ENCODE measurements at regions not wholly inside any gene's neighbourhood (a gene's known extent, or its start where the extent isn't known, plus 50 kb on each side); places are given as distances from the start of the nearest gene placed in this dataset.

DNA sequence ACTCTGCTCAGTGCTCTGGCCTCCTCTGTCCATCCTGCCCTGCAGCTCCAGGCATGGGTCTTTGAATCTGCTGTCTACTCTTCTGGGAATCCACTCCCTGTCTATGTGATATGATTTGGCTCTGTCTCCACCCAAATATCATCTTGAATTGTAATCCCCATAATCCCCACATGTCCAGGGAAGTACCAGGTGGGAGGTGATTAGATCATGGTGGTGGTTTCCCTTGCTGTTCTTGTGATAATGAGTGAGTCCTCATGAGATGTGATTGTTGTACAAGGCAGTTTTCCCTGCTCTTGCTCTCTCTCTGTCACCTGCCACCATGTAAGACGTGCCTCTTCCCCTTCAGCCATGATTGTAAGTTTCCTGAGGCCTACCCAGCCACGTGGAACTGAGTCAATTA is 881.8 kb upstream of the ID2 start:
- no peak for DNase-seq

DNA sequence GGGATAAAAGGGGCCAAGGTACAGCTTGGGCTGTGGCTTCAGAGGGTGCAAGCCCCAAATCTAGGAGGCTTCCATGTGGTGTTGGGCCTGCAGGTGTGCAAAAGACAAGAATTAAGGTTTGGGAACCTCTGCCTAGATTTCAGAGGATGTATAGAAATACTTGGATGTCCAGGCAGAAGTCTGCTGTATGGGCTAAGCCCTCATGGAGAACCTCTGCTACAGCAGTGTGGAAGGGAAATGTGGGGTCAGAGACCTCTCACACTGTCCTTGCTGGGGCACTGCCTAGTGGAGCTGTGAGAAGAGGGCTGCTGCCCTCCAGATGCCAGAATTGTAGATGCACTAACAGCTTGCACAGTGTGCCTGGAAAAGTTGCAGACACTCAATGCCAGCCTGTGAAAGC is 880.6 kb upstream of the ID2 start:
- no peak for DNase-seq

DNA sequence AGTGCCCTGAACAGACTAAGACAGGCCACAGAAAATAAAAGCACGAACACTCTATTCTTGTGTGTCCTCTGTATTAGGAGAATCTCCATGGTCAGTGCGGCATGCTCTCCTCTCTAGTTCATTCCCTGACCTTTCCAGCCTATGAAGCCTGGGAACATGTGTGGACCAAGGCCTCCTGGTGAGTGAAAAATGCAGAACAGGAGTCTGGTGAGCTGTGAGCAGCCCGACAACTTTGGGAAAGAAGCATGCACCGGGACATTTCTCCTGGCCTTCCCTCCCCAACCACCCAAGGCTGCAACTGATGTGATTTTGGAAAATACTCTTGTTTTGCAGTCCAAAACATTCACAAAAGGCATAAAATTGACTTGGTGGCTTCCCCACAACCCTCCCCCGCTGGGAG is 878.3 kb upstream of the ID2 start:
- no peak for DNase-seq

DNA sequence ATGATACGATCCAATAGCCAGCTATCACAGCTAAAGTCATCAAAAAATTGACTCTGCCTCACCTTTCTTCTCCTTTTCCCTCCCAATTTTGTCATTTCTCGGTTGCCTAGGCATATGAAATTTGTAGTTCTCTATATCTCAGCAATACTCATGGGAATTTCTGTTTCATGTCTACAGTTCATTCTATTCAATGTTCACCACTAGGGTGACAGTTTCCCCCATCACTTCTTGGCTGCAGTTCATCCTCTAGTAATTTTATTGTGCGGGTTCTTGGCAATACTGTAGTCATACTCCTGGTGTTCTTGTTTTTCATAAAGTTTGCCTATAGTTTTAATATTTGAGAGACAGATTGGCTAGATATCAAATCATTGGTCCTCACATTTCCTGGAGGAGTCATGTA is 872.2 kb upstream of the ID2 start:
- DNase-seq, result no peak

DNA sequence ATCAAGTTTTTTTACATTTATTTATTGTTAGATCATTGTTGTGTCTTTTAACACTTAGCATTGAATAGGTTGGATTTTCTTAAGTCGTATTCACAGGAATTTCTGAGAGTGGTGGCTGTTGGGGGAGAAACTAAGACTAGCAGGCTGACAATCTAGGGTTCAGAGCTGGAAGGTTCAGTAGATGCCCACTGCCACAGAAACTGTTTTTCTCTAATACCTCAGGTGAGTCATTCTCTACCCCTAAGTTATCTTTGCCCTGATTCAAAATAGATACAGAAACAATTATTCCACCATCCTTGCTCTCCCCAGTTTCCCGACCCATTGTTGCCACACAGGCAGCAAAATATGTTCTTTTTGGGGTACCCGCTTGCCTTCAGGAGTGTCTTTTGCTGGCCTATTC is 870.8 kb upstream of the ID2 start:
- DNase-seq, result no peak

DNA sequence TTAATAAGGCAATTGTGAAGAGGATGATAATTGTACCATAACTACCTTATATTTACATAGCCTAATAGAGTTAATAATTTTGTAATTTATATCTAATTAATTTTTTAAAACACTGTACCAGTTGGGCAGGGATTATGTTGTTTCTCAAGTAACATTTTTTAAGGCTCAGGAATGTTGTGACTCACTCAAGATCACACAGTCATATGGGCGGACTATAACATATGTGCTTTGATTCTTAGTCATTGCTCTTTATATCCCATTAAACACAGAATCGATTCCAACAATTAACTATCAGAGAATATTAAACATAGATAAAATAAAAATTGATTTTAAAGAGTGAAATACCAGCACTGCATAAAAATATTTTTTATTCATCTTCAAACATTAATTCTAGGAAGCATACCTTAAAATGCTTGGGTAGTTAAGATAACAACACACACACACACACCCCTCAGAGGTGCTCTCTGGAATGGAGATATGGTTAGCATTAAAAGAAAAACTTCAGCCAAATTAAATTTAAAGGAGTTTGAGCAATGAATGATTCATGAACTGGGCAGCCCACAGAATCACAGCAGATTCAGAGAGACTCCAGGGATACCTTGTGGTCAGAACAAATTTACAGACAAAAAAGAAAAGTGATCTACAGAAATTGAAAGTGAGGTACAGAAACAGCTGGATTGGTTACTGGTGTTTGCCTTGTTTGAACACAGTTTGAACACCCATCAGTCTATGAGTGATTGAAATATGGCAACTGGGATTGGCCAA is 869.4 kb upstream of the ID2 start:
- DNase-seq, result no peak

DNA sequence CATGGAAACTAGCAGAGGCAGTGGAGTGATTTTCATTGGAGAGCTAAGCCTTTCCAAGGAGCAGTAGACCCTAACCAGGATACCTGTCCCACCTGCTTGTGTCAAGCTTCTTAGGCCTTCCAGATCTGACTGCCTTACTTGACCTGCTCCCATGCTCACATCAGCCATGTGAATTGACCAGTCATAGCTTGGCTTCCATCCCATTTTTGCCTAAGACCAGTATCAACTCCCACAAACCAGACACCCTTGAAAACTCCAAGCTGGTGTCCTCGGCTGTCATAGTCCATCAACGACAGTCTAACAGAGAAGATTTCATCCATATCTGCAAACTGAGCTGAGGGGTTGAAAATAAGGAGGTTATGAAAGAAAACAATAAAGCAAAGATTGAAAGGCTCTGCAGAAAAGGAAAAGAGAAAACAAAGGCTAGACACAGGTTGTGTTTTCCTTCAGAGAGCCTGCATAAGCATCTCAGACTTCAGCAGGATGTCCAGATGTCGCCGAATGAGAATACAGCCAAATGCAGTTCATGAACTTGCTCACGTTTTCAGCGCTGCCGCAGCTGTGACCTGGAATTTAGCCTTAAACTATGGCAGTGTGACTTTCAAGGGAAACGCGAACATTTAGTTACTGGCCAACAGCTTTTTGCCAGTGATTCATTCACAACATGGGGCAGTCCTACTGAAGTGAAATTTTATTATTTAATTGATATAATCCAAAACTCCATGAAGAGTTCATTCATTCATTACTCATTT is 868.1 kb upstream of the ID2 start:
- no peak for DNase-seq

DNA sequence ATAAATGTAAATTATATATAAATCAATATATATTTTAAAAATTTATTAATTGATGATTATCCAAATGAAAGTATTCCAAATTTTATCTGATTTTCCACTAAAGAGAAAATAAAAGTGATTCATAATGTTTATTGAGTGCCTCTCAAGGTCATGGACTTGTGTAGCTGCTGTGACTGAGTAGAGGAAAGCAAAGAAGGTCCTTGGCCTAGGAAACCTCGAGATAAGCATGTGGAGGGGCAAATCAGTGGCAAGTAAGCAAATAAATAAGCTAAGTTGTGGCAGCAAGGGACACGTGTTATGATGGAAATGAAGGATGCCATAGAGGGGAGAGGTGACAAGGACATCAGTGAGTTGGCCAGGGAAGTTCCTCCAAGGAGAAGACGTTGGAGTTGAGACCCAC is 866.1 kb upstream of the ID2 start:
- no peak for DNase-seq

DNA sequence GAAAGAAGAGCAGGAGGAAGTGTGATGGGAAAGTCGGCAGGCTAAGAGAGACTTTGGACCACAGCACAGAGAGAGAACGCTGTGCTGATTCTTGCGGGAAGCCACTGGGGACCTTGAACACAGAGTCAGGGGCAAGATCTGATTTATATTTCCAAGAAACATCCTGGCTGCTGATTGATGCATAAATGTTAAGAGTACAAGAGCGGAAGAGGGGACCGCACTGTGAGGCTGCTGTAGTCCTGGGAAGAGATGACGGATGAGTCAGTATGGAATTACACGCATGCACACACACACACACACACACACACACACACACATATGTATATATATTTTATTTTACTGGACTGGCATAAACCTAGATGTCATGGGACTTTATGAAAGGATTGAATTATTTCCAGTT is 865.6 kb upstream of the ID2 start:
- no peak for DNase-seq

DNA sequence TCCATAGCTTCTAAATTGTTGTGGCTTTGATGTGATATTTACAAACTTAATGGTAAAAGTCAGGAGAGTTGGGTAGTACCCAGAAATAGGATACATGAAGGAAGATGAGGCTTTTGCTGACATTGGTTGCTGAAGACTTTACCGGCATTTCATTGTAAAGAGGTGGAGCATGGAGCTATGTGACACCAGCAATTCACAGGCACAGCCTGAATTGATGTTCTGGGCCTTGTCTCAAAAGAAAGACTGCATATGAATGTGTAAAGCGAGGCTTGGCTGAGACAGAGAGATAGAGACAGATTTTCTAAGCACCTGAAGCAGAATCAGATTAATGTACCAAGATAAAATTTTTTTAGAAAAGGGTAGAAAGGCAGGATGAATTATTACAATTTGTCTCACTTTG is 864.9 kb upstream of the ID2 start:
- DNase-seq, result no peak

DNA sequence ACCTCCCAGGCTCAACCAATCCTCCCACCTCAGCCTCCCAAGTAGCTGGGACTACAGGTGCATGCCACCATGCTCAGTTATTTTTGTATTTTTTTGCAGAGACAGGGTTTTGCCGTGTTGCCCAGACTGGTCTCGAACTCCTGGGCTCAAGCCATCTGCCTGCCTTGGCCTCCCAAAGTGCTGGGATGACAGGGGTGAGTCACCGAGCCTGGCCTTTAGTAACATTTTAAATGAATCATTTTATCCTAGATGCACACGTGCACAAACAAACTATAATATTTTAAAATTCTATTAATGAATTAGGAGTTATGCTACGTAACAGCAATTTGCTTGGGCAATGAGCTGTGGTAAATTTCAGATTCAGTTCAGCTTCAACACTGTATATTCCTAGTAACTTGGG is 862.5 kb upstream of the ID2 start:
- no peak for DNase-seq

DNA sequence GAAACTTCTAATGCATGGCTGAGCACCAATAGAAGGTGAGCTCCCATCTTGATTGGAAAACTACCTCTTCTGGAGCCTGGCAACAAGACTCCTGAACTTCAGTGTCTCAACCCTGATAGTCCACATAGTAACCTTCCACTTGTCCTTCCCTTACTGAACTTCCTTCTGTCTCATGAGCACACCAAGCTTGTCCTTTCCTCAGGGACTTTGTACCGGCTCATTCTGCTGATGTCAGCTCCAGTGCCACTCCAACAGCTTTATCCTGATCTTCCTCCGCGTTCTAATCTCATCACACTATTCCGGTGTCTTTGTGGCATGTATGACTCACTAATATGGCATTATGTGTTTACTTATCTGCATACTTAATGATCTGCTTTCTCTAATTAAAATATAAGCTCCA is 862.0 kb upstream of the ID2 start:
- DNase-seq, result no peak

DNA sequence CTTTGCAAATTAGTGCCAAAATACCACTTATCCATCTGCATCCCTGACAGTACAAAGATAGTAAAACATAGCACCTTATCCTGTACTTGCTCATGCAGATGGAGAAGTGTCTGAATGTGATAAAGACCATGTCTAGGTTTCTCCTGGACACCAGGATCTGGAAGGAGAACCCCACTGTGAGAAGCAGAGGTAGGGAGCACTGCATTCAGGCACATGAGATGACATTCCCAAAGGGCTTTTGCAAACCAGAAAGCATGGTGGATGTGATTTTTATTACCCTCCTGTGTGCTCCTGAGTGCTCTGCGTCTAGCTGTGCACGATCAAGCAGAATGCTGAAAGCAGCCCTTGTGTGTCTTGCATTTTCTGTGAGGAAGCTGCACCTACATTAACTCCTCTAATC is 857.6 kb upstream of the ID2 start:
- DNase-seq, result no peak

DNA sequence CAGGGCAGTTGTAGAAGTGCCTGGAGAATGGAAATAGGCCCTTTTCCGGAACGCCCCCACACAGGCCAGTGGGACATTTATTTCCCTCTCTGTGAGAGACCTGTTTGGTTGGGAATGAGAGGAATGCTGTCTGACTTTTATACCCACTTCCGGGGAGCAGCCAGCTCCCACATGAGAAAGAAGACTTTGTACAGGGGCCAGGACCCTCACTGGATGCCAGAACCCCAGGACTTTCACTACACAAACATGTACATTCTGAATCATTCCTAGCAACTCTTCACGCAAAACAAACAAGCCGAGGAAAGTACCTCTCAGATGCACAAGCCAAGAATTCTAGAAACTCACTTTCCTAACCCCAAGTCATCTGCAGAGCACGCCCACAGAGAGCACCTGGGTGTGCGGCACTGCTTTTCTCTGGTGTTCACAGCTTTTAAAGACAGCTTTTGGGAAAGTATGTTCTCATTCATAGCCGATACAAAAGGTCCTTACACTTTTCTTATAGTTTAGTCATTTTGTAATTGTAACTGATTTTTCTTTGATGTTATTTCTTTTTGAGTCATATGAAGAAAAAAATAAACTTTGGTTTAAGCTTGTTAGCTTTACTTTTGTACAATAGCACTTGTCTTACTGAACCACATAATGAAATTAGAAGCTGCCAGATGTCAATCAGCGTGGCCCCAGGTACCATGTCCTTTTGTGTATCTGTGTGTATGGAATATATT is 856.1 kb upstream of the ID2 start:
- DNase-seq, result no peak

DNA sequence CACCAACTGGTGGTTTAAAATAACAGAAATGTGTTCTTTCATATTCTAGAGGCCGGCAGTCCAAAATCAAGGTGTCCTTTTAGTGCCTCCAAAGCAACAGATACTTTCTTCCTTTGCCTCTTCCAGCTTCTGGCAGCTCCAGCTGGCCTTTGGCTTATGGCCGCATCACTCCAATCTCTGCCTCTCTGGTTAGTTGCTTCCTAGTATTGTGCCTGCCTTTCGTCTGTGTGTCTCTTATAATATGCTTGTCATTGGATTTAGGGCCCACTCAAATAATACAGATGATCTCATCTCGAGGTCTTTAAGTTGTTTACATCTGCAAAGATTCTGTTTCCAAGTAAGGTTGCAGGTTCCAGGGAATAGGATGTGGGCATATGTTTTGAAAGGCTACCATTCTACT is 855.2 kb upstream of the ID2 start:
- no peak for DNase-seq

DNA sequence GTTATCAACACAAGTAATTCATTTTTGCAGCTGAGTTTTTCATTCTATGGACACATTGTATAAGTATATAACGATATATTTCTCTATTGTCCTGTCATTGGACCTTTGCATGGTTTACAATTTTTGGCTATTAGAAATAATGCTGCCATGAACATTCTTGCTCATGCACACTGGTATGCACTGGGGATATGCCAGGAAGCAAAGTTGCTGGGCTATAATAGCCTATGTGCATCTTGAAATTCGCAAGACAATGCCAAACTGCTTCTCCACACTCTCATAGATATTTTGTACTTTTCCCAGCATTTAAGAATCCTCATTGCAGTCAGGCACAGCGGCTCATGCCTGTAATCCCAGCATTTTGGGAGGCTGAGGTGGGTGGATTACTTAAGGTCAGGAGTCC is 852.6 kb upstream of the ID2 start:
- no peak for DNase-seq

DNA sequence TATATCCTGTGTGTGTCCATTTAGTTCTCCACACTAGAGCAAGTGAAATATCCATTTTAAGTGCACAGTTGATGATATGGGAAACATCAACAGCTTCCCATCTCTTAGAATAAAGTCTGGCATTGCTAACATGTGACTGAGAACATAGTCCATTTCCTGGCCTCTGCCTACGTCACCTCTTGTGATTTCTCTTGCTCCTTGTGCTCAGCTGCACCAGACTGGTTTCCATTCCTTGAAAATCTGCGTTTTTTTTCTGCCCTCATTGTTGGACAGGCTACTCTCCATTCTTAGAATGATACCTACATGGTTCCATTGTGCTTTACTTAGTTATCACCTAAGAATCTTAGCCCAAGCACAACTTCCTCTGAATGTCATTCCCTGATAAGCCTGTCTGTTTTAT is 851.2 kb upstream of the ID2 start:
- DNase-seq, result no peak

DNA sequence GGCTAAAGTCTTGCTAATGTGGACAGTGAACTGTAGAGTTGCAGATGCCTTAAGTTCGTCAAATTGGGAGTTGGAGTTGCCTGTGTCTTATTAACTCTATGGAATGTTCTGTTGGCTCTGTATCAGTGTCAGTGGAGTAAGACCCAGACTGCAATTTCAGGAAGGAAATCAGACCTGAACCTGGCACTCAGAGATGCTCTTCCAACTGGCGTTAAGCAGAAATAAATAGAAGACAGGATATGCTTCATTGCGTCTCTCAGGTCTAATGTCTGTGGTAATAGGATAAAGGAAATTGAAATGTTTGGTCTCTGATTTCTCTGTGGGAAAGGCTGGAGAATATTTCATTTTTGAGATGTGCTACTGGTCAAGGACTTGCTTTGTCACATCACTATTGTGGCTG is 846.7 kb upstream of the ID2 start:
- DNase-seq, result no peak

DNA sequence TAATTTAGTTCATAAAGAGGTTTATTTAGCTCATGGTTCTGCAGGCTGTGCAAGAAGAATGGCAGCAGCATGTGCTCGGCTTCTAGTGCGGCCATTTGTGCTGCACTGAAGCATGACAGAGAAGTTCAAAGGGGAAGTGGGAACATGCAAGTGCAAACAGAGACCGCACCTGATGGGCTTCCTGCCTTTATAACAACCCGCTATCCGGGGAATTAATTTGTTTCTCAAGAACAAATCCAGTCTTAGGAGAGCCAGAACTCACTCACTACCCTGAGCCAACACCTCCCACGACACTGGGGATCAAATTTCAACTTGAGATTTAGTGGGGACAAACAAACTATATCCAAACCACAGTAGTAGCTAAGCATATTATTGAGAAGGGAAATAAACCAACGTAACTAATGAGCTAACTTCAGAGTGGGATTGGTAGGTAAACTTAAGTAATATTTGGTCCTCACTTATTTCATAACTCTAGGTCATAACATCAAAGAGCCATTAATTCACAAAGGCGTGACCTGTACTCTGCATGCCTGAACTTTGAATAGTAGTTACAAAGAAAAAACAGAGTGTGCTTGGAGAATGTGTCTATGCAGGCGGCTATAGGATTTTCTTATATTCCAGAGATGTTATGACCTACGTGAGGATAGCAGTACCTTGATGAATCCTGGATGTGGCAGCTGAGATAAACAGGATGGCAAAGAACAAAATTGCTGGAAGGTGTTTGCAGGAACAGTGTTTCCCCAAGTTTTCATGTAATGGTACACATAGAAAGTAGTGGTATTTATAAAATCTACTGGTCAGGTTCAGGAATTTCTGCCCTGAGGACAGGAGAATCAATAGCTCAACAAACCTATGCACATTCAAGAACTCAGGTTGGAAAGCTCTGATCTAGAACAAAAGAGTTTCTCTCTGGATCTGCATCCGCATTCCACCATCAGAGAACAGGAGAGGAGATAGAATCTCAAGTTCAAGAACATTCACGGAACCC is 845.9 kb upstream of the ID2 start:
- no peak for DNase-seq

DNA sequence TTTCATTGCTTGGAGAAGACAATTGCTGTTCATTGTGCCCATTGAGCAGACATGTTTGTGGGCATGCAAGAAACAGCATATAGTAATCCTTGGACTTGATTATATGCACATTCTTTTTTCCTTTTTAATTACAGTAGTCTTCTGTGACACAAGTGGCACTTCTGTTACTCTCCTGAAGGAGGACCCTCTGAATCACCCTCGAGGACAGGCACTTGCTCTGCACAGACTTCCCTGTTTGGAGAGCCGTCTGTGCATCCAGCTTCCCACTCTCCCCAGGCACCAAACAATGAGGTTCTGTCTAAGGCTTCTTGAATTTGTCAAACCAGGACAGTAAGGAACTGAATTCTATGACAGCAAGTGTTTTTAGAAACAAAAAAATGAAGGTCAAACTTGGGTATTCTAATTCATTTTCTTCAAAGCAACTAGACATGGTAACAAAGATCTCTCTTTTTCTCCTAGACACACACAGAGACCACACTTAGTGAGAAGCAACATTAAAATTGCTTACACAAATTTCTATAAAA is 844.6 kb upstream of the ID2 start:
- no peak for DNase-seq

DNA sequence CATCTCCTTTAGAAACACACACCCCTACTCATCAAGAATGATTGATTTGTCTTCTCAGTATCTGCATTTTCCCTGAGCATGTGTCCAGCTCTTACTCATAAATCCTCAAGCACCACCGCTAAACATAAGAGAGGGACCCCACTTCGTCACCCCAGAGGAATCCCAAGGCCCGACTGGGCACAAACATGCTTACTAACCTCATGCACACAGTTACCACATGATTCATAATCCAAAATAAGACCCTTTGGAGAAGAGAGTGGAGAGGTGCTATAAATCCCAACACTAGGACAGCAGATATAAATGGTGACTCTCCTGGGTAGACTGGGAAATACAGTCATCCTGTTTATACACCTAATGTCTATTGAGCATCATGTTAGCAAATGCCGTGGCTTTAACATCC is 843.2 kb upstream of the ID2 start:
- DNase-seq, result no peak

Data from hypothalamus (tissue), 51 donors.